ENCODE measurements at regions not wholly inside any gene's neighbourhood (a gene's known extent, or its start where the extent isn't known, plus 50 kb on each side); places are given as distances from the start of the nearest gene placed in this dataset.

- DNase-seq, result no peak
Measured at GRCh38 chr3:24944805-24945520, 450.3 kb upstream of the THRB start.

GRCh38 chr3:24945563-24945962 is 450.9 kb upstream of the THRB start:
- no peak for DNase-seq

GRCh38 chr3:24947103-24947502 is 452.5 kb upstream of the THRB start:
- DNase-seq, result no peak

GRCh38 chr3:24951180-24951579 is 456.5 kb upstream of the THRB start:
- DNase-seq, result no peak

GRCh38 chr3:24952388-24952787 is 457.7 kb upstream of the THRB start:
- DNase-seq, result no peak

- no peak for DNase-seq
Measured at GRCh38 chr3:24953060-24953771, 458.6 kb upstream of the THRB start.

- no peak for DNase-seq
Measured at GRCh38 chr3:24956613-24957012, 462.0 kb upstream of the THRB start.

- DNase-seq, result no peak
Measured at GRCh38 chr3:24958271-24958670, 463.6 kb upstream of the THRB start.

GRCh38 chr3:24958910-24959447 is 464.3 kb upstream of the THRB start:
- no peak for DNase-seq

- no peak for DNase-seq
Measured at GRCh38 chr3:24963762-24964625, 464.1 kb upstream of the RARB start.

GRCh38 chr3:24965706-24966385 is 462.2 kb upstream of the RARB start:
- DNase-seq, result no peak

GRCh38 chr3:24968036-24968435 is 460.0 kb upstream of the RARB start:
- DNase-seq, result no peak

GRCh38 chr3:24972491-24972890 is 455.6 kb upstream of the RARB start:
- DNase-seq, result no peak

- DNase-seq, result no peak
Measured at GRCh38 chr3:24981309-24981708, 446.8 kb upstream of the RARB start.

GRCh38 chr3:24981924-24982323 is 446.1 kb upstream of the RARB start:
- DNase-seq, result no peak

GRCh38 chr3:24985668-24986067 is 442.4 kb upstream of the RARB start:
- no peak for DNase-seq

- no peak for DNase-seq
Measured at GRCh38 chr3:24986612-24987011, 441.5 kb upstream of the RARB start.

- DNase-seq, result no peak
Measured at GRCh38 chr3:24999357-24999756, 428.7 kb upstream of the RARB start.

GRCh38 chr3:25000971-25001591 is 427.0 kb upstream of the RARB start:
- DNase-seq, result no peak

GRCh38 chr3:25002052-25002451 is 426.0 kb upstream of the RARB start:
- DNase-seq, result no peak

- DNase-seq, result no peak
Measured at GRCh38 chr3:25007974-25008658, 419.9 kb upstream of the RARB start.

- no peak for DNase-seq
Measured at GRCh38 chr3:25009665-25010064, 418.4 kb upstream of the RARB start.

Data from CD4-positive, alpha-beta T cell treated with Interferon alpha-2 for 1 hour (primary cell).